ENCODE measurements at regions not wholly inside any gene's neighbourhood (a gene's known extent, or its start where the extent isn't known, plus 50 kb on each side); places are given as distances from the start of the nearest gene placed in this dataset.

- TF ChIP-seq BRCA1 (IDR thresholded peaks at IDR 0.05; ENCODE audit: low read depth, low read length) (no peak), EZH2 (IDR thresholded peaks at IDR 0.05; ENCODE audit: low read depth, low read length, severe bottlenecking) (no peak)
Measured at GRCh38 chr3:150302246-150302645, 105.9 kb upstream of the TSC22D2 start.
